IPS DF 6.9 (cell line): ENCODE measurements at regions not wholly inside any gene's neighbourhood (a gene's known extent, or its start where the extent isn't known, plus 50 kb on each side); places are given as distances from the start of the nearest gene placed in this dataset.
"Not testable (repeated sequence)": the region's sequence is repeated elsewhere in the genome, so short reads cannot be mapped to it uniquely, and the experiment has no call there.

Experiments used
- DNase-seq: peaks from one replicate; pipeline ENCODE4 v3.0.0-alpha.2; 2013; ENCODE audit warnings: low read depth, low spot score
- H3K27ac ChIP-seq: one replicate; pipeline ENCODE4 v1.5.1; 2013; ENCODE audit warnings: low read length, control low read depth
- H3K27me3 ChIP-seq: 2 replicates; pipeline ENCODE4 v1.6.1; 2013; ENCODE audit warnings: mild to moderate bottlenecking, low read length; ENCODE audit not compliant: control insufficient read depth, insufficient read depth
- H3K36me3 ChIP-seq: 2 replicates; pipeline ENCODE4 v1.6.1; 2013; ENCODE audit warnings: low read length; ENCODE audit not compliant: control insufficient read depth, insufficient read depth
- H3K4me1 ChIP-seq: 2 replicates; pipeline ENCODE4 v1.6.1; 2013; ENCODE audit warnings: low read length; ENCODE audit not compliant: control insufficient read depth, insufficient read depth
- H3K4me3 ChIP-seq: 2 replicates; pipeline ENCODE4 v1.5.1; 2013; ENCODE audit warnings: mild to moderate bottlenecking, low read length
- H3K9me3 ChIP-seq: 2 replicates; pipeline ENCODE4 v1.6.1; 2013; ENCODE audit warnings: low read length, inconsistent platforms; ENCODE audit not compliant: control insufficient read depth, insufficient read depth
- WGBS: extraction: QIAGEN DNeasy Blood & Tissue Kit; methylation state at CpG from one replicate; pipeline ENCODE4 v1.1.7; 2013; ENCODE audit warnings: mixed read lengths, missing lambda C conversion rate; ENCODE audit not compliant: insufficient read length, insufficient coverage; 5-methylcytosine and 5-hydroxymethylcytosine counted together

GRCh38 chr4:66955784-66956183 lies 589.5 kb downstream of the CENPC start:
- no peak for DNase-seq
- Histone ChIP-seq H3K27ac (no peak overlapping the region), H3K4me3 (no peak overlapping the region), H3K4me1 (no peaks in the 10 kb centered on the region), H3K36me3 (no peaks in the 10 kb centered on the region), H3K27me3 (no peaks in the 10 kb centered on the region), H3K9me3 (no peaks in the 10 kb centered on the region)
- no CpG with 5 or more reads among the region's 3 CpGs for WGBS

- Histone ChIP-seq H3K36me3 (no peaks in the 10 kb centered on the region), H3K4me3 (no peak overlapping the region), H3K27me3 (no peaks in the 10 kb centered on the region), H3K9me3 (no peaks in the 10 kb centered on the region), H3K4me1 (no peaks in the 10 kb centered on the region), H3K27ac (no peak overlapping the region)
- no peak for DNase-seq
- no CpG with 5 or more reads among the region's 1 CpG for WGBS
Observed at GRCh38 chr4:66949419-66949818, 595.9 kb downstream of the CENPC start.

GRCh38 chr4:66946761-66947160 lies 598.5 kb downstream of the CENPC start:
- no peak for DNase-seq
- Histone ChIP-seq H3K36me3 (no peaks in the 10 kb centered on the region), H3K9me3 (no peaks in the 10 kb centered on the region), H3K4me3 (no peak overlapping the region), H3K27me3 (no peaks in the 10 kb centered on the region), H3K27ac (no peak overlapping the region), H3K4me1 (no peaks in the 10 kb centered on the region)
- no CpG with 5 or more reads among the region's 1 CpG for WGBS

DNA sequence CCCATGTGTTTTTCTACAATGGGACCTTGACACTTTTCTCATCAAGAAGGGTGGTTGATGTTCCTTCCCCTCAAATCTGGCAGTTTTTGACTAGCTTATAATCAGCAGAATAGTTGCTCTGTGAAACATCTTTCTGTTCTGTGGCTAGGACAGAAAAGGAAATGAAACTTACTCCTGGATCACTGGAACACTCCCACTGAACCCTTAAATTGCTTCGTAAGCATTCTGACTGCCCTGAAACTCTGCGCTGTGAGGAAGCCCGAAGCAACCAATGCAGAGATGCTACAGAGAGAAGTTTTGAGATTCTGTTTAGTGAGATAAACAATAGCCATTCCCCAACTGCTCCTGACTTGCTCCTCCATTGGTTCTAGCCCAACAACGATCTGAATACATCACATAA lies 602.2 kb downstream of the CENPC start:
- no CpG with 5 or more reads among the region's 4 CpGs for WGBS
- no peak for DNase-seq
- Histone ChIP-seq H3K4me1 (no peaks in the 10 kb centered on the region), H3K4me3 (no peak overlapping the region), H3K36me3 (no peaks in the 10 kb centered on the region), H3K27ac (no peak overlapping the region), H3K9me3 (no peaks in the 10 kb centered on the region), H3K27me3 (no peaks in the 10 kb centered on the region)

GRCh38 chr4:66931981-66932380 lies 613.3 kb downstream of the CENPC start:
- H3K4me1 ChIP-seq, H3K36me3 ChIP-seq, H3K9me3 ChIP-seq, H3K4me3 ChIP-seq, H3K27me3 ChIP-seq, DNase-seq, H3K27ac ChIP-seq: not testable (repeated sequence)
- no CpG with 5 or more reads among the region's 3 CpGs for WGBS

DNA sequence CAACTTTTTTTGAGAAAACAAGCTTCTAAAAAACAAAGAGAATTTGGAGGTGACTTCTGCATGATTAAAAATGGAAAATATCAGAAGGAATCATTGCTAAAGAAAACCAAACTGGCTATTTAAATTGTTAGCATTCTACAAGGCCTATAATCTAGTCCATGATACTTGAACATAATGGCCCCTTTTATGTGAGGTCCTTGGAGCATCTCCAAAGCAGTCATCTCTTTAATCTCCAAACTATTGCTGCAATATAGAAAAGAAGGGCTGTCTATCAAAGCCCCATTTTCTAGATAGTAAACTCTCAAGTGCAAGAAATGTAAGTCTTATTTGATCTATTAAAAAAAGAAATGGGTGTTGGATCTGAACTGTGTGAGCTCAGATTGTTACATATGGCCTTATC lies 615.1 kb downstream of the CENPC start:
- no peak overlapping the region for H3K27ac ChIP-seq
- H3K36me3 ChIP-seq = no peaks in the 10 kb centered on the region
- no peaks in the 10 kb centered on the region for H3K4me1 ChIP-seq
- no peaks in the 10 kb centered on the region for H3K27me3 ChIP-seq
- no peak for DNase-seq
- H3K4me3 ChIP-seq = no peak overlapping the region
- no peaks in the 10 kb centered on the region for H3K9me3 ChIP-seq

DNA sequence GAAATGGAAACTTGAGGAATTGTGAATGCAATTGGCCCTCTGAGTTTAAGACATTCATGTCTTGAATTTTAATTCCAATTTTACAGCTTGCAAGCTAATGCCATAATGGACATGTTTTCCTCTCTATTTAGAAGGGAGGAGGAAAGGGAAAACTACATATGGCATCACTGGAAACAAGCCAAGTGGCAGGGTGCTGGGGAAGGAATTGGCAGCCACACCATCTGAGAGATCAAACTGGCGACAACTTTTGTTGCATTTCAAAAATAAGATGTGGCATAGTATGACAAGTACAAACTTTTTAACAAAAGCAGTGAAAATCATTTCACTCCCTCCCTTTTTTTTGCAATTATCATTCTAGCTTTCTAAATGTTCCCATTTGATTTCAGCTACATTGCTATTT lies 615.6 kb downstream of the CENPC start:
- no peaks in the 10 kb centered on the region for H3K4me1 ChIP-seq
- WGBS = no CpG with 5 or more reads among the region's 1 CpG
- no peak for DNase-seq
- H3K9me3 ChIP-seq = no peaks in the 10 kb centered on the region
- no peak overlapping the region for H3K4me3 ChIP-seq
- no peak overlapping the region for H3K27ac ChIP-seq
- no peaks in the 10 kb centered on the region for H3K27me3 ChIP-seq
- H3K36me3 ChIP-seq = no peaks in the 10 kb centered on the region

DNA sequence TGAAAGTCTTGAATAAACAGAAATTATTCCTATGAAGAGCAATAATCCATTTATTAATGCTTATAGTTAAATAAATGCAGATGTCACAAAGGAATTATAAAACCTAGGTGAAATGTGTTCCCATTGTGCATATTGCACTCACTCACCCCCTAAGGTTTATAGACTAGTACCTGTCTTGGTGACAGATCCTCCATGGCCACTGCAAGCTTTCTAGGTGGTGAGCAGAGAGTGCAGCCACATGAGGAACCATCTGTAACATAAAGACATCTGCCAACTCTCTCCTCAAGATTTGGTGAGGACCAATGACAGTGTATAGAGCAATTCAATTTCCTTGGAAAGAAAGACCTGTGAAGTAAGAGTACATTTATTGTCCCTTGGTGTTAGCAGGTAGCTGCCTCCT lies 616.4 kb downstream of the CENPC start:
- not testable (repeated sequence) for H3K9me3 ChIP-seq, H3K36me3 ChIP-seq, H3K27ac ChIP-seq, H3K4me1 ChIP-seq, H3K27me3 ChIP-seq, H3K4me3 ChIP-seq, DNase-seq

- WGBS = no CpG with 5 or more reads among the region's 3 CpGs
Observed at GRCh38 chr4:66927937-66928336, 617.4 kb downstream of the CENPC start.

GRCh38 chr4:66926687-66927086 lies 618.6 kb downstream of the CENPC start:
- H3K27me3 ChIP-seq = no peaks in the 10 kb centered on the region
- H3K27ac ChIP-seq = no peak overlapping the region
- H3K9me3 ChIP-seq = no peaks in the 10 kb centered on the region
- H3K36me3 ChIP-seq = no peaks in the 10 kb centered on the region
- H3K4me3 ChIP-seq = no peak overlapping the region
- no peak for DNase-seq
- no peaks in the 10 kb centered on the region for H3K4me1 ChIP-seq
- WGBS = no CpG with 5 or more reads among the region's 3 CpGs

More at GRCh38 chr4:66927937-66928336, 617.4 kb downstream of the CENPC start:
- H3K9me3 ChIP-seq = no peaks in the 10 kb centered on the region
- no peaks in the 10 kb centered on the region for H3K27me3 ChIP-seq
- no peaks in the 10 kb centered on the region for H3K36me3 ChIP-seq
- no peak overlapping the region for H3K4me3 ChIP-seq
- no peak for DNase-seq
- no peak overlapping the region for H3K27ac ChIP-seq
- no peaks in the 10 kb centered on the region for H3K4me1 ChIP-seq

DNA sequence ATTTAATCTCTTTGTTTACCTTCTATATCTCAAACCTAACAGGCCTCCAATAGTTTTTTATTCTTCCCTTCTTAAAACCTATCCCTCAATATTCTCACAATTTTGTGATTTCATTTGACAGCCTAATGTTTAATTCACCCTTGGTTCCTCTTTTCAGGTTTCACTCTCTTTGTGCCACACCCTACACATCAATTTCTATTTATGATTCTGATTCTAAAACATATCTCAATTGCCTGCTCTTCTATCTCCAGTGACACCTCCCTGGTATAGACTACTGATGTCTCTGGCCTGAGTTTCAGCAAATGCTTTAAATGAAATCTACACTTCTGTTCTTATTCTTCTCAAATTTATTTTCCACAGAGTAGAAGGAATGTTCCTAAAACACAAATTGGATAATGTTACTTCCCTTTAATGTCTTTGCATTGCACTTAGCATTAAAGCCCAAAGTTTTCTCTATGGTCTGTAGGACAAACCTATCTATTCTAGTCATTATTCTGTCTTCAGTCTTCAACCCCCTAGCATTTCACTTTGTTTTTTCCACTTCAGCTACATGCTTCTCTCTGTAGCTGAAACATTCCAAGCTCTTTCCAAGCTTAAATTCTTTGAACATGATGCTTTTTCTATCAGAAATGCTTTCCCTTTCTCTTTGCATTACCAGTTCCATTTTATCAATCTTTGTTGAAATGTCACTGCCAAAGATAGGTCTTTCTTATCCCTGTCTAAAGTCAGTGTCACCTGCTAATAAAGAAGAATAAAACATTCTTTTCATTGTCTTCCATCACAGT lies 622.0 kb downstream of the CENPC start:
- Histone ChIP-seq H3K4me3 (no peak overlapping the region), H3K4me1 (no peaks in the 10 kb centered on the region; the same call in 1 of the 2 replicates), H3K27ac (no peak overlapping the region), H3K36me3 (no peaks in the 10 kb centered on the region), H3K9me3 (no peaks in the 10 kb centered on the region), H3K27me3 (no peaks in the 10 kb centered on the region)
- no peak for DNase-seq
